HT1080 (cell line): ENCODE measurements at regions not wholly inside any gene's neighbourhood (a gene's known extent, or its start where the extent isn't known, plus 50 kb on each side); places are given as distances from the start of the nearest gene placed in this dataset.
A peak's percentile ranks its signal among the peaks of the same experiment; 100 is the strongest.

ENCODE experiments used
- DNase-seq: peaks from one replicate; pipeline ENCODE4 v3.0.0-alpha.2; 2015; ENCODE audit warnings: low read depth

GRCh38 chr7:81533426-81533825 lies 236.4 kb downstream of the HGF start:
- no peak for DNase-seq

- no peak for DNase-seq
These were observed 240.1 kb downstream of the HGF start for GRCh38 chr7:81529785-81530184.

- DNase-seq, result peak; percentile 10
These were observed 242.2 kb downstream of the HGF start for GRCh38 chr7:81527651-81528050.

GRCh38 chr7:81526971-81527370 lies 242.9 kb downstream of the HGF start:
- no peak for DNase-seq

- DNase-seq, result peak; percentile 7
These were observed 244.0 kb downstream of the HGF start for GRCh38 chr7:81525841-81526240.

GRCh38 chr7:81519886-81520285 lies 250.0 kb downstream of the HGF start:
- no peak for DNase-seq

GRCh38 chr7:81516898-81517297 lies 252.9 kb downstream of the HGF start:
- peak; percentile 45 for DNase-seq

- DNase-seq, result peak; percentile 25
These were observed 254.8 kb downstream of the HGF start for GRCh38 chr7:81515009-81515408.

- DNase-seq, result no peak
These were observed 255.3 kb downstream of the HGF start for GRCh38 chr7:81514546-81514945.

GRCh38 chr7:81510122-81510521 lies 259.7 kb downstream of the HGF start:
- DNase-seq, result no peak

GRCh38 chr7:81507221-81507620 lies 262.6 kb downstream of the HGF start:
- DNase-seq, result no peak

GRCh38 chr7:81506609-81507008 lies 263.2 kb downstream of the HGF start:
- no peak for DNase-seq

- DNase-seq, result no peak
These were observed 266.1 kb downstream of the HGF start for GRCh38 chr7:81503771-81504170.

GRCh38 chr7:81503336-81503735 lies 266.5 kb downstream of the HGF start:
- no peak for DNase-seq

GRCh38 chr7:81501220-81501619 lies 268.6 kb downstream of the HGF start:
- DNase-seq, result peak; percentile 32

- DNase-seq, result no peak
These were observed 269.2 kb downstream of the HGF start for GRCh38 chr7:81500631-81501030.

- peak; percentile 63 for DNase-seq
These were observed 270.4 kb downstream of the HGF start for GRCh38 chr7:81499262-81500116.

GRCh38 chr7:81498176-81498575 lies 271.7 kb downstream of the HGF start:
- no peak for DNase-seq

GRCh38 chr7:81492910-81493309 lies 276.9 kb downstream of the HGF start:
- no peak for DNase-seq

- DNase-seq, result no peak
These were observed 277.6 kb downstream of the HGF start for GRCh38 chr7:81492240-81492639.

GRCh38 chr7:81491573-81491972 lies 278.3 kb downstream of the HGF start:
- no peak for DNase-seq

- peak; percentile 15 for DNase-seq
These were observed 281.6 kb downstream of the HGF start for GRCh38 chr7:81488210-81488609.

GRCh38 chr7:81487516-81487915 lies 282.3 kb downstream of the HGF start:
- no peak for DNase-seq
